ENCODE measurements at regions not wholly inside any gene's neighbourhood (a gene's known extent, or its start where the extent isn't known, plus 50 kb on each side); places are given as distances from the start of the nearest gene placed in this dataset.
"Not testable (repeated sequence)": the region's sequence is repeated elsewhere in the genome, so short reads cannot be mapped to it uniquely, and the experiment has no call there.

DNA sequence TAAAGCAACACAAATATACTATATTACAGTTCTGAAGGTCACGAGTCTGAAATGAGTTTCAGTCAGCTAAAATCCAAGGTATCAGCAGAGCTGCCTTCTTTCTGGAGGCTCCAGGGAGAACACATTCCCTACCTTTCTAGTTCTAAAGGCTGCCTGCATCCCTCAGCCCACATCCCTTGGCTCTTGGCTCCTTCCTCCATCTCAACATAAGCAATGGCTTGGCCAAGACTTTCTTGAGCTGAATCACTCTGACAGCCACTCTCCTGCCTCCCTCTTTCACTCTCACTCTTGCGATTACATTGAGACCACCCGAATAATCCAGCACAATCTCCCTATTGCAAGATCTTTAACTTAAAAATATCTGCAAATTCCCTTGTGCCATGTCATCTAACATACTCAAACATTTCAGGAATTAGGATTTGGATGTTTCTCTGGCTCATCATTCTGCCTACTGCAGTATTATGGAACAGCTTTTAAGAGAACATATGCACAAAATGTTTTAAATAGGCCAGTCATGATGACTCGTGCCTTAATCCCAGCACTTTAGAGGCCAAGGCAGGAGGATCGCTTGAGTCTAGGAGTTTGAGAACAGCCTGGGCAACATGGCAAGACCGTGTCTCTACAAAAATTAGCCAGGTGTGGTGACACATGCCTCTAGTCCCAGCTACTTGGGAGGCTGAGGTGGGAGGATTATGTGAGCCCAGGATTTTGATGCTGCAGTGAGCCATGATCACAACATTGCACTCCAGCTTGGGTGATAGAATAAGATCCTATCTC lies 144.2 kb upstream of the VSTM2A start:
- no peaks in the 10 kb centered on the region for H3K36me3 ChIP-seq (ENCODE audit: insufficient read depth, low read length)
- no peak overlapping the region for H3K9ac ChIP-seq (ENCODE audit: low read depth, low read length)

DNA sequence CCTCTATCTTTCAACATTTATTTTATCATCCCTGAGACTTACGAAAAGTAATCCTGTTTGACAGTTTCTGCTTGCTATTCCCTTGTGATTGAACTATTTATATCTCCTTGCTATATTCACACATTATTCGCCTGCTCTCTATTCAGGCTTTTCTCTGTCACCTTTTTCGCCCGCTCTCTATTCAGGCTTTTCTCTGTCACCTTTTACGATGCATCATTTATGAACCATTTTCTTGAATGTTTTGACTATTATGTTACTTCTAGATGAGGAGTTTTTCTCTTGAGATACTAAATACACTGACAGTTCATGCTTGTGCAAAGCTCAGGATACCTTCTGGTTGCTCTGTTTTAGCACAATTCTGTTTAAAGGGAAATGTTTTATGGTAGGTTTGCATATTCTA lies 143.3 kb upstream of the VSTM2A start:
- H3K9me3 ChIP-seq (replicated peaks; ENCODE audit: low read length): no peaks in the 10 kb centered on the region
- no peaks in the 10 kb centered on the region for H3K36me3 ChIP-seq (ENCODE audit: insufficient read depth, low read length)
- no peak overlapping the region for H3K9ac ChIP-seq (ENCODE audit: low read depth, low read length)
- no peaks in the 10 kb centered on the region for H3K4me1 ChIP-seq (ENCODE audit: control insufficient read depth, insufficient read depth, low read length)
- no peaks in the 10 kb centered on the region for H3K27me3 ChIP-seq (ENCODE audit: control insufficient read depth, insufficient read depth, low read length)
- H3K4me2 ChIP-seq (ENCODE audit: low read length): no peak overlapping the region
- no peak overlapping the region for H3K4me3 ChIP-seq (ENCODE audit: low read length)

More for the DNA sequence above, 144.2 kb upstream of the VSTM2A start:
- no peaks in the 10 kb centered on the region for H3K9me3 ChIP-seq (replicated peaks; ENCODE audit: low read length)
- H3K4me3 ChIP-seq (ENCODE audit: low read length): no peak overlapping the region
- no peaks in the 10 kb centered on the region for H3K4me1 ChIP-seq (ENCODE audit: control insufficient read depth, insufficient read depth, low read length)
- H3K27me3 ChIP-seq (ENCODE audit: control insufficient read depth, insufficient read depth, low read length): no peaks in the 10 kb centered on the region
- no peak overlapping the region for H3K4me2 ChIP-seq (ENCODE audit: low read length)

DNA sequence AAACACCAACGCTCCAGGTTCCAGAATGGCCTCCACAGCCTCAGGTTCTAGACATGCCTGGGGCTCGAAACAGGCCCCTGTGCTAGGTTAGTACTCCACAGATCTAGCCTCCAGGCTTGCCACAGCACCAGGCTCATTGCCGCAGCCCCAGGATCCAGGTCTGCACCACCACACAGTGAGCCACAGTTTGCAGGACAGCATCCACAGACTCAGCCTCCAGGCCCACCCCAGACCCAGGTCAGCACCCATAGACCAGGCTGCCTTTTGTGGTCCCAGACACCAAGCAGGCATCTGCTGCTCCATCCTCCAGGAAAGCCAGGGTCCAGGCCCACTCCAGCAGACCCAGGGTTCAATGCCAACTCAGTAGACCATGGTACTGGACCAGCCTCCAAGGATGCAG lies 132.3 kb upstream of the VSTM2A start:
- no peak overlapping the region for H3K4me2 ChIP-seq (ENCODE audit: low read length)
- H3K36me3 ChIP-seq (ENCODE audit: insufficient read depth, low read length): no peaks in the 10 kb centered on the region
- H3K4me3 ChIP-seq (ENCODE audit: low read length): no peak overlapping the region
- H3K4me1 ChIP-seq (ENCODE audit: control insufficient read depth, insufficient read depth, low read length): no peaks in the 10 kb centered on the region
- no peak overlapping the region for H3K9ac ChIP-seq (ENCODE audit: low read depth, low read length)
- H3K9me3 ChIP-seq (replicated peaks; ENCODE audit: low read length): no peaks in the 10 kb centered on the region
- H3K27me3 ChIP-seq (ENCODE audit: control insufficient read depth, insufficient read depth, low read length): no peaks in the 10 kb centered on the region

DNA sequence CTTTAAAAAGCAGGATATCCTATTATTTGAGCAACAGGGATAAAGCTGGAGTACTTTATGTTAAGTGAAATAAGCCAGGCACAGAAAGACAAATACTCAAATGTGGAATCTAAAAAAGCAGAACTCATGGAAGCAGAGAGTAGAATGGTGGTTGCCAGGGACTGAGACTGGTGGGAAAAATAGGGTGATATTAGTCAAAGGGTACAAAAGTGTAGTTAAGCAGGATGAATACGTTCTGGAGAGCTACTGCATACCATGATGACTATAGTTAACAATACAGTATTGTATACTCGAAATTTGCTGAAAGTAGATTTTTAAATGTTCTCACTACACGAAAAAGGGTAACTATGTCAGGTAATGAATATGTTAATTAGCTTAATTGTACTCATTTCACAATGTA lies 125.5 kb upstream of the VSTM2A start:
- Histone ChIP-seq H3K4me2 (ENCODE audit: low read length) (no peak overlapping the region), H3K9ac (ENCODE audit: low read depth, low read length) (no peak overlapping the region), H3K9me3 (replicated peaks; ENCODE audit: low read length) (no peaks in the 10 kb centered on the region), H3K36me3 (ENCODE audit: insufficient read depth, low read length) (no peaks in the 10 kb centered on the region), H3K4me3 (ENCODE audit: low read length) (no peak overlapping the region), H3K4me1 (ENCODE audit: control insufficient read depth, insufficient read depth, low read length) (no peaks in the 10 kb centered on the region), H3K27me3 (ENCODE audit: control insufficient read depth, insufficient read depth, low read length) (no peaks in the 10 kb centered on the region)

DNA sequence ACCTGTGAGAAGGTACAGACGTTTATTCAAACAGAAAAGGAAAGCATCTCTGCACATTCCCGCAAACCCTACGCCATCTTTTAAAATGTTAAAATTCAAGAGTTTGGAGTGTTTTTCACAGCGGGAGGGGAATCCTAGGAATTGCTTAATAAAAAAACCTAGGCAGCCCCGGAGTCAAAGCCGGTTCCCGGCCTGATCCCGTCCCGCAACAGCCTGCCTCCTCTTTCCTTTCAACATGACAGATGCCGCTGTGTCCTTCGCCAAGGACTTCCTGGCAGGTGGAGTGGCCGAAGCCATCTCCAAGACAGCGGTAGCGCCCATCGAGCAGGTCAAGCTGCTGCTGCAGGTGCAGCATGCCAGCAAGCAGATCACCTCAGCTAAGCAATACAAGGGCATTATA lies 123.0 kb upstream of the VSTM2A start:
- Histone ChIP-seq H3K4me2 (ENCODE audit: low read length) (no peak overlapping the region), H3K36me3 (ENCODE audit: insufficient read depth, low read length) (no peaks in the 10 kb centered on the region), H3K9ac (ENCODE audit: low read depth, low read length) (no peak overlapping the region), H3K4me3 (ENCODE audit: low read length) (no peak overlapping the region), H3K27me3 (ENCODE audit: control insufficient read depth, insufficient read depth, low read length) (no peaks in the 10 kb centered on the region), H3K4me1 (ENCODE audit: control insufficient read depth, insufficient read depth, low read length) (no peaks in the 10 kb centered on the region), H3K9me3 (replicated peaks; ENCODE audit: low read length) (no peaks in the 10 kb centered on the region)

DNA sequence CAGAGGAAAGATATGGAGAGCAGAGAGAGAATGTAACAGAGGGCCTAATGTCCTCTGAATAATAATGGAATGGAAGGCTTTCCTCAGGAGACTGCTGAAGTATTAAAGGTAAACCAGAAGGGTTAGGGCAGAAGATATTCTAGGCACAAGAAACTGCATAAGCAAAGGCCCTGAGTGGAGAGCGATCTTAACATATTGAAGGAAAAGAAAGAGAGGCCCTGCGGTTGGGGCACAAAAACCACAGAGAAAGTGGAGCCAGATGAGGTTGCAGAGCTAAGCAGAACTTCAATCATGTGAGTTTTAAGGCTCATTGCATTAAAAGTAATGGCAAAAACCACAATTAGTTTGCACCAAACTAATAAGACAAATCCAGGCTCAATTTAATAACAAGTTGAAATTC lies 115.8 kb upstream of the VSTM2A start:
- Histone ChIP-seq H3K36me3 (ENCODE audit: insufficient read depth, low read length) (no peaks in the 10 kb centered on the region), H3K4me2 (ENCODE audit: low read length) (no peak overlapping the region), H3K9me3 (replicated peaks; ENCODE audit: low read length) (no peaks in the 10 kb centered on the region), H3K27me3 (ENCODE audit: control insufficient read depth, insufficient read depth, low read length) (peaks cover 5% of the 10 kb centered on the region), H3K9ac (ENCODE audit: low read depth, low read length) (no peak overlapping the region), H3K4me1 (ENCODE audit: control insufficient read depth, insufficient read depth, low read length) (no peaks in the 10 kb centered on the region), H3K4me3 (ENCODE audit: low read length) (no peak overlapping the region)

DNA sequence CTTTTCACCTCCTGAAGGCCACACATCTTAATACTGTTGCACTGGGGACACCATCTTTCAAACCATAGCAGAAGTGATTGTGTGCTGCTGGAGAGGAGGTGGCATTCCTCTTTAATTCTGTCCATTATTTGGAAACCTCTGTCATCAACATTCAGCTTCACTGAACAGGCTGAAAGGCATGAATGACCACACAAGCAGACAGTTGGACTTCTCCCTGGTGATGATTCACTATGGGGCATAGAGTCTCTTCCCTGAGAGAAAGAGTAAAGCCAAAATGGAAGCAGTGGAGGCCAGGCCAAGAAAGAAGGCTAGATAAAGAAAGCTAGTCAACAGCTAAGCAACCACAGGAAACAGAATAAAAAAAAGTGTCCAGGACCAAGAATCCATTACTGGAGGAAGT lies 113.1 kb upstream of the VSTM2A start:
- Histone ChIP-seq H3K9ac (ENCODE audit: low read depth, low read length) (no peak overlapping the region), H3K27me3 (ENCODE audit: control insufficient read depth, insufficient read depth, low read length) (peaks cover 5% of the 10 kb centered on the region), H3K4me1 (ENCODE audit: control insufficient read depth, insufficient read depth, low read length) (no peaks in the 10 kb centered on the region), H3K4me3 (ENCODE audit: low read length) (no peak overlapping the region), H3K4me2 (ENCODE audit: low read length) (no peak overlapping the region), H3K36me3 (ENCODE audit: insufficient read depth, low read length) (no peaks in the 10 kb centered on the region), H3K9me3 (replicated peaks; ENCODE audit: low read length) (no peaks in the 10 kb centered on the region)

DNA sequence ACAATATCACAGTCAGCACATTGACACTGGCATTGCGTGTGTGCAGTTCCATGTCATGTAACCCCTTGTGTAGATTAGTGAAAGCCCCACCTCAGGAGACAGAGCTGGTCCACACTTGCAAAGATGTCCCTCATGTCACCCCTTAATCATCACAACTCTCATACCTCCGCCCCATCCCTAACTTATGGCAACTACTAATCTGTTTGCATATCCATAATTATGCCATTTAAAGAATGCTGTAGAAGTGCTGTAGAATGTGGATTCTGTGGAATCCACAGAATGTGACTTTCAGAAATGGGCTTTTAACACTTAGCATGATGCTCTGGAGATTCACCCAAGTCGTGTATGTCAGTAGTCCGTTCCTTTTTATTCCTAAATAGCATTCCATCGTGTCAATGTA lies 102.8 kb upstream of the VSTM2A start:
- Histone ChIP-seq H3K9me3 (replicated peaks; ENCODE audit: low read length) (no peaks in the 10 kb centered on the region), H3K27me3 (ENCODE audit: control insufficient read depth, insufficient read depth, low read length) (no peaks in the 10 kb centered on the region), H3K4me1 (ENCODE audit: control insufficient read depth, insufficient read depth, low read length) (no peaks in the 10 kb centered on the region), H3K4me3 (ENCODE audit: low read length) (no peak overlapping the region), H3K9ac (ENCODE audit: low read depth, low read length) (no peak overlapping the region), H3K4me2 (ENCODE audit: low read length) (no peak overlapping the region), H3K36me3 (ENCODE audit: insufficient read depth, low read length) (no peaks in the 10 kb centered on the region)

DNA sequence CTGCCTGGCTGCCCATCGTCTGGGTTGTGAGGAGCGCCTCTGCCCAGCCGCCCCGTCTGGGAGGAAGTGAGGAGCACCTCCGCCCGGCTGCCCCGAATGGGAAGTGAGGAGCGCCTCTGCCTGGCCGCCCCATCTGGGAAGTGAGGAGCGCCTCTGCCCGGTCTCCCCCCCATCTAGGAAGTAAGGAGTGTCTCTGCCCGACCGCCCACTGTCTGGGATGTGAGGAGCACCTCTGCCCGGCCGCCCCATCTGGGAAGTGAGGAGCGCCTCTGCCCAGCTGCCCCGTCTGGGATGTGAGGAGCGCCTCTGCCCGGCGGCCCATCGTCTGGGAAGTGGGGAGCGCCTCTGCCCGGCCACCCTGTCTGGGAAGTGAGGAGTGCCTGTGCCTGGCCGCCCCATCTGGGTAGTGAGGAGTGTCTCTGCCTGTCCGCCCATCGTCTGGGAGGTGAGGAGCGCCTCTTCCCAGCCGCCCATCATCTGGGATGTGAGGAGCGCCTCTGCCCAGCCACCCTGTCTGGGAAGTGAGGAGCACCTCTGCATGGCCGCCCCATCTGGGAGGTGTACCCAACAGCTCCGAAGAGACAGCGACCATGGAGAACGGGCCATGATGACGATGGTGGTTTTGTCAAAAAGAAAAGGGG lies 98.0 kb upstream of the VSTM2A start:
- not testable (repeated sequence) for H3K9ac ChIP-seq (ENCODE audit: low read depth, low read length); H3K4me3 ChIP-seq (ENCODE audit: low read length); H3K27me3 ChIP-seq (ENCODE audit: control insufficient read depth, insufficient read depth, low read length); H3K4me1 ChIP-seq (ENCODE audit: control insufficient read depth, insufficient read depth, low read length); H3K36me3 ChIP-seq (ENCODE audit: insufficient read depth, low read length); H3K9me3 ChIP-seq (replicated peaks; ENCODE audit: low read length); H3K4me2 ChIP-seq (ENCODE audit: low read length)

DNA sequence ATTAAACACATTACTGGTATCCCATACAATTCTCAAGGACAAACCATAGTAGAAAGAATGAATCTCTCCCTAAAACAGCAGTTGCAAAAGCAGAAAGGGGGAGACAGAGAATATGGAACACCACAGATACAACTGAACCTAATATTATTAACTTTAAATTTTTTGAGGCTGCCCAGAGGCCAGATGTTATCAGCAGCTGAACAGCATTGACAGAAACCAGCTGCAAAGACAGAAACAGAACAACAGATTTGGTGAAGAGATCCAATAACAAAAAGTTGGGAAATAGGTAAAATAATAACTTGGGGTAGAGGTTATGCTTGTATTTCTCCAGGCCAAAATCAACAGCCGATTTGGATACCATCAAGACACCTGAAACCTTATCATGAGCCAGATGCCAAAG lies 89.0 kb upstream of the VSTM2A start:
- not testable (repeated sequence) for H3K4me1 ChIP-seq (ENCODE audit: control insufficient read depth, insufficient read depth, low read length); H3K9me3 ChIP-seq (replicated peaks; ENCODE audit: low read length); H3K36me3 ChIP-seq (ENCODE audit: insufficient read depth, low read length); H3K4me3 ChIP-seq (ENCODE audit: low read length); H3K9ac ChIP-seq (ENCODE audit: low read depth, low read length); H3K4me2 ChIP-seq (ENCODE audit: low read length); H3K27me3 ChIP-seq (ENCODE audit: control insufficient read depth, insufficient read depth, low read length)

DNA sequence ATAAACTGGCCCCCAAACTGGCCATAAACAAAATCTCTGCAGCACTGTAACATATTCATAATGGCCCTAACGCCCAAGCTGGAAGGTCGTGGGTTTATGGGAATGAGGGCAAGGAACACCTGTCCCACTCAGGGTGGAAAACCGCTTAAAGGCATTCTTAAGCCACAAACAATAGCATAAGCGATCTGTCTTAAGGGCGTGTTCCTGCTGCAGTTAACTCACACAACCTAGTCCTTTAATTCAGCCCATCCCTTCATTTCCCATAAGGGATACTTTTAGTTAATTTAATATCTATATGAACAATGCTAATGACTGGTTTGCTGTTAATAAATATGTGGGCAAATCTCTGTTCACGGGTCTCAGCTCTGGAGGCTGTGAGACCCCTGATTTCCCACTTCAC lies 87.5 kb upstream of the VSTM2A start:
- H3K9ac ChIP-seq (ENCODE audit: low read depth, low read length); H3K9me3 ChIP-seq (replicated peaks; ENCODE audit: low read length); H3K27me3 ChIP-seq (ENCODE audit: control insufficient read depth, insufficient read depth, low read length); H3K4me1 ChIP-seq (ENCODE audit: control insufficient read depth, insufficient read depth, low read length); H3K4me2 ChIP-seq (ENCODE audit: low read length); H3K36me3 ChIP-seq (ENCODE audit: insufficient read depth, low read length); H3K4me3 ChIP-seq (ENCODE audit: low read length): not testable (repeated sequence)

DNA sequence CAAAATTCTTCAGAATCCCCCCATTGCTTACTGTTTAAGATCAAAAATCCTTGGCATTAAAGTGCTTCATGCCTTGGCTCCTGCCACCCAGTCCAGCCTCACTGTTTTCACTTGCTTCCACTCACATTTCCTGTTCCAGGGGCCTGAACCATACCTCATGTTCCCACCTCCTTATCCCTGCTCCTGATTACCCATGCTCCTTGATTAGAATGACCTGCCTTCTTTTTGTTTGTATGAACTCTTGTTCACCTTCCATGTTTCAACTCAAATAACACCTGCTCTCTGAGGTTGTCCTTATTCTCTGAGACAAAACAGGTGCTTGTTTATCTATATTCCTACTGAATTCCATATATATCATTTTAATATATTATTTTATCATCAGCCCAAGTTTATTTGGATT lies 77.1 kb upstream of the VSTM2A start:
- H3K9me3 ChIP-seq (replicated peaks; ENCODE audit: low read length): no peaks in the 10 kb centered on the region
- H3K4me3 ChIP-seq (ENCODE audit: low read length): no peak overlapping the region
- H3K4me2 ChIP-seq (ENCODE audit: low read length): no peak overlapping the region

More for the DNA sequence above, 77.1 kb upstream of the VSTM2A start:
- no peak overlapping the region for H3K9ac ChIP-seq (ENCODE audit: low read depth, low read length)
- H3K27me3 ChIP-seq (ENCODE audit: control insufficient read depth, insufficient read depth, low read length): peaks cover 4% of the 10 kb centered on the region
- H3K4me1 ChIP-seq (ENCODE audit: control insufficient read depth, insufficient read depth, low read length): no peaks in the 10 kb centered on the region
- no peaks in the 10 kb centered on the region for H3K36me3 ChIP-seq (ENCODE audit: insufficient read depth, low read length)

Data from skeletal muscle satellite cell (primary cell).